Keratinocyte (primary cell): ENCODE measurements at regions not wholly inside any gene's neighbourhood (a gene's known extent, or its start where the extent isn't known, plus 50 kb on each side); places are given as distances from the start of the nearest gene placed in this dataset.

Source experiments
- DNase-seq: peaks from one replicate; pipeline ENCODE4 v3.0.0-alpha.2; 2011; ENCODE audit warnings: low read depth, missing footprints, low spot score
- FAIRE-seq: peaks from 2 replicates; lab custom pipeline; 2011; peaks lifted over from hg19 to GRCh38; lab: Jason Lieb, UNC
- H2AFZ ChIP-seq: 2 replicates; pipeline ENCODE4 v1.6.0; 2012; ENCODE audit warnings: low read length, control low read depth, inconsistent platforms; ENCODE audit not compliant: control insufficient read depth
- H3K27ac ChIP-seq: 2 replicates; pipeline ENCODE4 v1.5.1; 2011; ENCODE audit warnings: low read length; ENCODE audit not compliant: control insufficient read depth, insufficient read depth
- H3K27me3 ChIP-seq: 3 replicates; pipeline ENCODE4 v1.6.0; 2011; ENCODE audit warnings: low read length; ENCODE audit not compliant: control insufficient read depth, insufficient read depth; ENCODE audit errors: extremely low read depth
- H3K36me3 ChIP-seq, 2 experiments: 2 replicates in 1 of 2; 3 replicates in 1 of 2; pipeline ENCODE4 v1.5.1; 2011; ENCODE audit warnings: low read length in 2 of 2, mild to moderate bottlenecking in 1 of 2; ENCODE audit not compliant: control insufficient read depth in 2 of 2, insufficient read depth in 2 of 2; ENCODE audit errors: extremely low read depth in 1 of 2
- H3K4me1 ChIP-seq: 3 replicates; pipeline ENCODE4 v1.5.1; 2011; ENCODE audit warnings: low read length; ENCODE audit not compliant: control insufficient read depth, insufficient read depth; ENCODE audit errors: extremely low read depth
- H3K4me2 ChIP-seq: 3 replicates; pipeline ENCODE4 v1.6.0; 2011; ENCODE audit warnings: low read depth, low read length; ENCODE audit not compliant: control insufficient read depth, insufficient read depth; ENCODE audit errors: extremely low read depth
- H3K4me3 ChIP-seq, 3 experiments: fragments of 200-600 bp in 1 of 3; sonication (generic) in 1 of 3; 2 replicates in 2 of 3; 3 replicates in 1 of 3; pipeline ENCODE4 v1.5.1; 2011 to 2016; ENCODE audit warnings: low read length in 3 of 3, mild to moderate bottlenecking in 3 of 3, control low read depth in 2 of 3, inconsistent platforms in 1 of 3, low read depth in 1 of 3, mixed read lengths in 1 of 3, mixed run types in 1 of 3, moderate library complexity in 1 of 3; ENCODE audit not compliant: control insufficient read depth in 2 of 3, insufficient read depth in 2 of 3; ENCODE audit errors: extremely low read depth in 1 of 3
- H3K79me2 ChIP-seq: 2 replicates; pipeline ENCODE4 v1.6.0; 2012; ENCODE audit warnings: low read length; ENCODE audit not compliant: control insufficient read depth, insufficient read depth
- H3K9ac ChIP-seq: 3 replicates; pipeline ENCODE4 v1.6.0; 2011; ENCODE audit warnings: low read length; ENCODE audit not compliant: control insufficient read depth, insufficient read depth; ENCODE audit errors: extremely low read depth
- H3K9me1 ChIP-seq: 3 replicates; pipeline ENCODE4 v1.6.0; 2011; ENCODE audit warnings: low read length; ENCODE audit not compliant: control insufficient read depth, insufficient read depth; ENCODE audit errors: extremely low read depth
- H3K9me3 ChIP-seq: 2 replicates; pipeline ENCODE4 v1.5.1; 2012; ENCODE audit warnings: low read depth, low read length; ENCODE audit not compliant: control insufficient read depth
- H4K20me1 ChIP-seq: 3 replicates; pipeline ENCODE4 v1.6.0; 2011; ENCODE audit warnings: low read length; ENCODE audit not compliant: control insufficient read depth, insufficient read depth; ENCODE audit errors: extremely low read depth
- CTCF ChIP-seq, 3 experiments: IDR thresholded peaks in 1 of 3; conservative IDR thresholded peaks in 1 of 3; optimal IDR thresholded peaks in 1 of 3; 2 replicates in 2 of 3; 3 replicates in 1 of 3; pipeline versions ENCODE3 to v1.5.1; 2011; ENCODE audit warnings: low read length in 3 of 3, mild to moderate bottlenecking in 3 of 3, moderate library complexity in 2 of 3, control low read depth in 1 of 3, inconsistent platforms in 1 of 3; ENCODE audit not compliant: insufficient read depth in 2 of 3; ENCODE audit errors: extremely low read depth in 1 of 3
- EZH2 ChIP-seq: IDR thresholded peaks from one replicate; pipeline ENCODE4 v1.6.1; 2012; ENCODE audit warnings: inconsistent platforms, mild to moderate bottlenecking, low read length, moderate library complexity
- dilution Hi-C: fragments of 300-500 bp; cut with MboI; formaldehyde crosslinking; loops from one replicate; pipeline ENCODE4 v1.7.0; 2020; ENCODE audit warnings: low sequenced_read_pairs; ENCODE audit not compliant: extremely low pct_ligation_motif_present

GRCh38 chr9:119861842-119862241 is 492.6 kb upstream of the BRINP1 start:
- dilution Hi-C loops = no loop called here
- Histone ChIP-seq H3K79me2 (no peaks in the 10 kb centered on the region), H3K4me2 (no peak overlapping the region), H3K9ac (no peak overlapping the region), H3K9me1 (no peaks in the 10 kb centered on the region), H4K20me1 (no peaks in the 10 kb centered on the region), H3K27me3 (no peaks in the 10 kb centered on the region), H3K4me3 (no peak overlapping the region), H3K9me3 (no peaks in the 10 kb centered on the region), H2AFZ (no peak overlapping the region), H3K27ac (no peak overlapping the region), H3K36me3 (no peaks in the 10 kb centered on the region), H3K4me1 (no peaks in the 10 kb centered on the region)
- no peak for DNase-seq
- FAIRE-seq = no peak
- TF ChIP-seq EZH2 (no peak), CTCF (optimal IDR thresholded peaks at IDR 0.05 in 1 of 3, IDR thresholded peaks at IDR 0.05 in 1 of 3, conservative IDR thresholded peaks at IDR 0.05 in 1 of 3; ENCODE audit: extremely low read depth in 1 of 3, insufficient read depth in 2 of 3, low read length in 3 of 3) (no peak)

- H3K4me1 ChIP-seq = no peaks in the 10 kb centered on the region
- no peaks in the 10 kb centered on the region for H3K36me3 ChIP-seq
- H4K20me1 ChIP-seq = no peaks in the 10 kb centered on the region
- H3K4me2 ChIP-seq = no peak overlapping the region
- no peak overlapping the region for H3K4me3 ChIP-seq
- FAIRE-seq (no peak), DNase-seq (no peak)
- H3K9me3 ChIP-seq = no peaks in the 10 kb centered on the region
- dilution Hi-C loops = no loop called here
- H2AFZ ChIP-seq = no peak overlapping the region
- no peak overlapping the region for H3K9ac ChIP-seq
- H3K79me2 ChIP-seq = no peaks in the 10 kb centered on the region
- H3K27me3 ChIP-seq = no peaks in the 10 kb centered on the region
- TF ChIP-seq CTCF (optimal IDR thresholded peaks at IDR 0.05 in 1 of 3, IDR thresholded peaks at IDR 0.05 in 1 of 3, conservative IDR thresholded peaks at IDR 0.05 in 1 of 3; ENCODE audit: extremely low read depth in 1 of 3, insufficient read depth in 2 of 3, low read length in 3 of 3) (no peak), EZH2 (no peak)
- no peaks in the 10 kb centered on the region for H3K9me1 ChIP-seq
- no peak overlapping the region for H3K27ac ChIP-seq
These were observed 489.9 kb upstream of the BRINP1 start for GRCh38 chr9:119859128-119859527.
